H9 (cell line): ENCODE measurements at regions not wholly inside any gene's neighbourhood (a gene's known extent, or its start where the extent isn't known, plus 50 kb on each side); places are given as distances from the start of the nearest gene placed in this dataset.

Experiments used
- DNase-seq: peaks from one replicate; pipeline ENCODE4 v3.0.0-alpha.2; 2017
- H2AFZ ChIP-seq: one replicate; pipeline ENCODE4 v1.6.1; 2013; ENCODE audit warnings: mild to moderate bottlenecking, low read length, control low read depth, moderate library complexity
- H2AK5ac ChIP-seq: 2 replicates; pipeline ENCODE4 v1.6.1; 2013; ENCODE audit warnings: low read length, control low read depth, mixed read lengths; ENCODE audit not compliant: insufficient read length
- H2BK120ac ChIP-seq: one replicate; pipeline ENCODE4 v1.6.1; 2013; ENCODE audit warnings: low read depth, mild to moderate bottlenecking, low read length, control low read depth, inconsistent platforms; ENCODE audit not compliant: poor library complexity, severe bottlenecking
- H2BK12ac ChIP-seq: 2 replicates; pipeline ENCODE4 v1.6.1; 2013; ENCODE audit warnings: low read length, control low read depth, mixed read lengths, low read depth; ENCODE audit not compliant: insufficient read length
- H2BK15ac ChIP-seq: 2 replicates; pipeline ENCODE4 v1.6.1; 2013; ENCODE audit warnings: low read depth, low read length, control low read depth
- H2BK20ac ChIP-seq: one replicate; pipeline ENCODE4 v1.6.1; 2013; ENCODE audit warnings: low read depth, mild to moderate bottlenecking, low read length, control low read depth, inconsistent platforms; ENCODE audit not compliant: poor library complexity, severe bottlenecking
- H2BK5ac ChIP-seq: 2 replicates; pipeline ENCODE4 v1.6.1; 2013; ENCODE audit warnings: low read length, control low read depth, mixed read lengths; ENCODE audit not compliant: insufficient read length
- H3K14ac ChIP-seq: 2 replicates; pipeline ENCODE4 v1.6.1; 2013; ENCODE audit warnings: low read length, control low read depth; ENCODE audit not compliant: insufficient read depth
- H3K18ac ChIP-seq: 2 replicates; pipeline ENCODE4 v1.6.1; 2013; ENCODE audit warnings: low read depth, mild to moderate bottlenecking, mixed read lengths, low read length, control low read depth; ENCODE audit not compliant: insufficient read length
- H3K23ac ChIP-seq: 2 replicates; pipeline ENCODE4 v1.6.1; 2013; ENCODE audit warnings: low read length, control low read depth, mixed read lengths, low read depth; ENCODE audit not compliant: insufficient read length
- H3K23me2 ChIP-seq: 2 replicates; pipeline ENCODE4 v1.6.1; 2013; ENCODE audit warnings: low read depth, mild to moderate bottlenecking, mixed read lengths, low read length, control low read depth; ENCODE audit not compliant: insufficient read length, poor library complexity, severe bottlenecking
- H3K27ac ChIP-seq: 2 replicates; pipeline ENCODE4 v1.5.1; 2013; ENCODE audit warnings: low read length, control low read depth, mixed read lengths, low read depth; ENCODE audit not compliant: insufficient read length
- H3K27me3 ChIP-seq: 2 replicates; pipeline ENCODE4 v1.6.1; 2013; ENCODE audit warnings: low read length, control low read depth, inconsistent platforms; ENCODE audit not compliant: insufficient read depth
- H3K4ac ChIP-seq: 2 replicates; pipeline ENCODE4 v1.6.1; 2013; ENCODE audit warnings: low read depth, mild to moderate bottlenecking, control low read depth, inconsistent platforms, low read length, moderate library complexity
- H3K4me1 ChIP-seq: 2 replicates; pipeline ENCODE4 v1.6.1; 2013; ENCODE audit warnings: low read length, control low read depth, inconsistent platforms; ENCODE audit not compliant: insufficient read depth
- H3K4me2 ChIP-seq: 2 replicates; pipeline ENCODE4 v1.6.1; 2013; ENCODE audit warnings: low read length, control low read depth, mixed read lengths; ENCODE audit not compliant: insufficient read length, insufficient read depth
- H3K56ac ChIP-seq: 2 replicates; pipeline ENCODE4 v1.6.1; 2013; ENCODE audit warnings: low read depth, mild to moderate bottlenecking, mixed read lengths, low read length, control low read depth; ENCODE audit not compliant: insufficient read length
- H3K79me1 ChIP-seq: 2 replicates; pipeline ENCODE4 v1.6.1; 2013; ENCODE audit warnings: low read depth, mild to moderate bottlenecking, moderate library complexity, low read length, control low read depth, inconsistent platforms; ENCODE audit not compliant: insufficient read depth, poor library complexity, severe bottlenecking
- H3K79me2 ChIP-seq: 2 replicates; pipeline ENCODE4 v1.6.1; 2013; ENCODE audit warnings: low read length, control low read depth, inconsistent platforms; ENCODE audit not compliant: insufficient read depth
- H3K9ac ChIP-seq: 2 replicates; pipeline ENCODE4 v1.6.1; 2013; ENCODE audit warnings: low read length, control low read depth, mixed read lengths; ENCODE audit not compliant: insufficient read length; ENCODE audit errors: extremely low read depth
- H3K9me3 ChIP-seq: one replicate; pipeline ENCODE4 v1.6.1; 2013; ENCODE audit warnings: low read depth, low read length, inconsistent platforms; ENCODE audit not compliant: control insufficient read depth
- H3T11ph ChIP-seq: one replicate; pipeline ENCODE4 v1.6.1; 2013; ENCODE audit warnings: mild to moderate bottlenecking, low read length, control low read depth, inconsistent platforms
- H4K20me1 ChIP-seq: one replicate; pipeline ENCODE4 v1.6.1; 2013; ENCODE audit not compliant: control insufficient read depth, insufficient read length, insufficient read depth
- H4K5ac ChIP-seq: 2 replicates; pipeline ENCODE4 v1.6.1; 2013; ENCODE audit warnings: low read depth, mild to moderate bottlenecking, mixed read lengths, low read length, control low read depth; ENCODE audit not compliant: insufficient read length
- H4K8ac ChIP-seq: replicated peaks from 2 replicates; pipeline ENCODE4 v1.6.1; 2013; ENCODE audit warnings: low read length, control low read depth, mixed read lengths, low read depth; ENCODE audit not compliant: insufficient read length
- H4K91ac ChIP-seq: 2 replicates; pipeline ENCODE4 v1.6.1; 2013; ENCODE audit warnings: low read depth, mild to moderate bottlenecking, moderate library complexity, mixed read lengths, low read length, control low read depth; ENCODE audit not compliant: insufficient read length
- H3K27ac Mint-ChIP-seq, 3 experiments: 2 replicates in 2 of 3; 3 replicates in 1 of 3; pipeline ENCODE4 v1.8.0; 2020 to 2021; ENCODE audit warnings: mixed read lengths in 3 of 3, mild to moderate bottlenecking in 1 of 3, moderate library complexity in 1 of 3
- H3K27me3 Mint-ChIP-seq: 2 replicates; pipeline ENCODE4 v1.8.0; 2021; ENCODE audit warnings: low read depth, mild to moderate bottlenecking, moderate library complexity, mixed read lengths
- H3K36me3 Mint-ChIP-seq, 3 experiments: 2 replicates in 2 of 3; 3 replicates in 1 of 3; pipeline ENCODE4 v1.8.0; 2020 to 2021; ENCODE audit warnings: low read depth in 3 of 3, mixed read lengths in 3 of 3; ENCODE audit not compliant: insufficient read depth in 1 of 3
- H3K4me1 Mint-ChIP-seq, 2 experiments: 2 replicates each; pipeline ENCODE4 v1.8.0; 2020; ENCODE audit warnings: mixed read lengths in 2 of 2
- H3K4me3 Mint-ChIP-seq, 2 experiments: 2 replicates in 1 of 2; 3 replicates in 1 of 2; pipeline ENCODE4 v1.8.0; 2020 to 2021; ENCODE audit warnings: mild to moderate bottlenecking in 2 of 2, mixed read lengths in 2 of 2, moderate library complexity in 1 of 2
- H3K9me3 Mint-ChIP-seq, 2 experiments: 2 replicates in 1 of 2; 3 replicates in 1 of 2; pipeline ENCODE4 v1.8.0; 2020; ENCODE audit warnings: mild to moderate bottlenecking in 2 of 2, mixed read lengths in 2 of 2, moderate library complexity in 1 of 2
- CTCF ChIP-seq: fragments of 200-600 bp; sonication (generic); conservative IDR thresholded peaks from 3 replicates; pipeline ENCODE4 v1.8.0; 2021; ENCODE audit warnings: antibody characterized with exemption, mild to moderate bottlenecking
- WGBS: extraction: QIAGEN DNeasy Blood & Tissue Kit; methylation state at CpG from one replicate; pipeline ENCODE4 v1.1.7; 2013; ENCODE audit warnings: missing lambda C conversion rate, low lambda C conversion rate, mixed read lengths; ENCODE audit not compliant: insufficient read length; ENCODE audit errors: extremely low coverage; 5-methylcytosine and 5-hydroxymethylcytosine counted together

GRCh38 chr9:23582836-23583235 lies 243.2 kb downstream of the ELAVL2 start:
- Histone ChIP-seq H2BK120ac (no peak overlapping the region), H3K27me3 (no peaks in the 10 kb centered on the region), H3K27ac (no peak overlapping the region), H3K18ac (no peak overlapping the region), H3T11ph (no peak overlapping the region), H3K56ac (no peak overlapping the region), H2BK15ac (no peak overlapping the region), H3K4me2 (no peak overlapping the region), H3K9me3 (no peaks in the 10 kb centered on the region), H2BK20ac (no peak overlapping the region), H3K9ac (no peak overlapping the region), H4K91ac (no peak overlapping the region), H4K5ac (no peak overlapping the region), H3K23ac (no peak overlapping the region), H2BK12ac (no peak overlapping the region), H4K8ac (no peak overlapping the region), H3K14ac (no peak overlapping the region), H2AK5ac (no peak overlapping the region), H3K4me1 (no peaks in the 10 kb centered on the region), H3K79me2 (no peaks in the 10 kb centered on the region), H4K20me1 (no peaks in the 10 kb centered on the region), H3K79me1 (no peaks in the 10 kb centered on the region), H3K23me2 (no peaks in the 10 kb centered on the region), H2BK5ac (no peak overlapping the region), H3K4ac (no peak overlapping the region), H2AFZ (no peak overlapping the region)
- no CpG with 5 or more reads among the region's 4 CpGs for WGBS
- DNase-seq: no peak
- no peaks in the 10 kb centered on the region for H3K27me3 Mint-ChIP-seq
- H3K36me3 Mint-ChIP-seq: no peaks in the 10 kb centered on the region
- H3K27ac Mint-ChIP-seq: no peak overlapping the region
- H3K4me3 Mint-ChIP-seq: no peak overlapping the region
- no peaks in the 10 kb centered on the region for H3K9me3 Mint-ChIP-seq
- H3K4me1 Mint-ChIP-seq: no peaks in the 10 kb centered on the region
- no peak for TF ChIP-seq CTCF
